Right lobe of liver (tissue), 4 donors: ENCODE measurements at regions not wholly inside any gene's neighbourhood (a gene's known extent, or its start where the extent isn't known, plus 50 kb on each side); places are given as distances from the start of the nearest gene placed in this dataset.

Experiments
- POLR2A ChIP-seq: fragments of 450-650 bp; IDR thresholded peaks from one replicate; pipeline ENCODE4 v1.6.1; 2017; ENCODE audit warnings: antibody characterized with exemption, mild to moderate bottlenecking
- TF ChIP-seq, protein P1 (sequence below), 4 donors: fragments of 200-600 bp in 3 of 4; fragments of 450-650 bp in 1 of 4; IDR thresholded peaks; one replicate each; pipeline versions ENCODE4 v1.5.1 to v1.8.0; 2016 to 2022; ENCODE audit warnings: antibody characterized with exemption in 4 of 4, mild to moderate bottlenecking in 2 of 4
- donor health status: DM: no; HTN: no; CAD: no.
- donor health status: DM: no; HTN: no; CAD: no.
- donor health status: DM: no; HTN: yes; CAD: no.

DNA sequence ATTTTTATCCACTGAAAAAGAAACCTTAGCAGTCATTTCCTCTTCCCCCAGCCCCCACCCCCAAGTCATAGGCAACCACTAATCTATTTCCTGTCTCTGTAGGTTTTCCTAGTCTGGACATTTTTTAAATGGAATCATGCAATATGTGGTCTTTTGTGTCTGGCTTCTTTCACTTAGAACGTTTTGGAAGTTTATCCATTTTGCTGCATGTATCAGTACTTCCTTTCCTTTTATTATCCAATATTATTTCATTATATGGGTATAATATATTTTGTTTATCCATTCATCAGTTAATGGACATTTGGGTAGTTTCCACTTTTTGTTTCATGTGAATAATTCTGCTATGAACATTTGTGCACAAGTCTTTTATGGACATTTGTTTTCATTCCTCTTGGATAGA, 99.3 kb upstream of the BMP5 start:
- no peak for TF ChIP-seq POLR2A
- TF ChIP-seq, protein P1, sequence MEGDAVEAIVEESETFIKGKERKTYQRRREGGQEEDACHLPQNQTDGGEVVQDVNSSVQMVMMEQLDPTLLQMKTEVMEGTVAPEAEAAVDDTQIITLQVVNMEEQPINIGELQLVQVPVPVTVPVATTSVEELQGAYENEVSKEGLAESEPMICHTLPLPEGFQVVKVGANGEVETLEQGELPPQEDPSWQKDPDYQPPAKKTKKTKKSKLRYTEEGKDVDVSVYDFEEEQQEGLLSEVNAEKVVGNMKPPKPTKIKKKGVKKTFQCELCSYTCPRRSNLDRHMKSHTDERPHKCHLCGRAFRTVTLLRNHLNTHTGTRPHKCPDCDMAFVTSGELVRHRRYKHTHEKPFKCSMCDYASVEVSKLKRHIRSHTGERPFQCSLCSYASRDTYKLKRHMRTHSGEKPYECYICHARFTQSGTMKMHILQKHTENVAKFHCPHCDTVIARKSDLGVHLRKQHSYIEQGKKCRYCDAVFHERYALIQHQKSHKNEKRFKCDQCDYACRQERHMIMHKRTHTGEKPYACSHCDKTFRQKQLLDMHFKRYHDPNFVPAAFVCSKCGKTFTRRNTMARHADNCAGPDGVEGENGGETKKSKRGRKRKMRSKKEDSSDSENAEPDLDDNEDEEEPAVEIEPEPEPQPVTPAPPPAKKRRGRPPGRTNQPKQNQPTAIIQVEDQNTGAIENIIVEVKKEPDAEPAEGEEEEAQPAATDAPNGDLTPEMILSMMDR (IDR thresholded peaks at IDR 0.05) = no peak
